Ovary (tissue), 7 donors: ENCODE measurements at regions not wholly inside any gene's neighbourhood (a gene's known extent, or its start where the extent isn't known, plus 50 kb on each side); places are given as distances from the start of the nearest gene placed in this dataset.
"Not testable (repeated sequence)": the region's sequence is repeated elsewhere in the genome, so short reads cannot be mapped to it uniquely, and the experiment has no call there.

Experiments
- DNase-seq, 5 donors: peaks; one replicate each; pipeline ENCODE4 v3.0.0-alpha.2; 2019 to 2020
- H3K27ac ChIP-seq, 2 donors: fragments of 200-600 bp; one replicate each; pipeline versions ENCODE4 v1.5.1 to v1.8.0; 2019 to 2022
- H3K27me3 ChIP-seq: fragments of 200-600 bp; one replicate; pipeline ENCODE4 v1.8.0; 2022
- H3K36me3 ChIP-seq: fragments of 200-600 bp; sonication (generic); one replicate; pipeline ENCODE4 v1.5.1; 2019
- H3K4me1 ChIP-seq: one replicate; pipeline ENCODE4 v1.8.1; 2013; ENCODE audit warnings: mild to moderate bottlenecking, moderate library complexity; ENCODE audit not compliant: insufficient read depth
- H3K4me3 ChIP-seq: fragments of 200-600 bp; sonication (generic); one replicate; pipeline ENCODE4 v1.5.1; 2017
- H3K9me3 ChIP-seq, 2 donors: fragments of 200-600 bp in 1 of 2; sonication (generic) in 1 of 2; one replicate each; pipeline versions ENCODE4 v1.5.1 to v1.8.1; 2013 to 2019; ENCODE audit warnings: mild to moderate bottlenecking in 1 of 2, moderate library complexity in 1 of 2
- CTCF ChIP-seq, 3 donors: fragments of 450-650 bp in 2 of 3; fragments of 200-600 bp in 1 of 3; IDR thresholded peaks; one replicate each; pipeline versions ENCODE4 v1.5.1 to v1.8.0; 2016 to 2022; ENCODE audit warnings: antibody characterized with exemption in 3 of 3, mild to moderate bottlenecking in 1 of 3
- EP300 ChIP-seq: sonication (generic); formaldehyde crosslinking; IDR thresholded peaks from one replicate; pipeline ENCODE4 v1.6.1; 2017; ENCODE audit warnings: antibody characterized with exemption
- POLR2A ChIP-seq: fragments of 450-650 bp; IDR thresholded peaks from one replicate; pipeline ENCODE4 v1.6.1; 2017; ENCODE audit warnings: antibody characterized with exemption, mild to moderate bottlenecking, moderate library complexity
- WGBS, 3 donors: extraction: QIAGEN DNeasy Blood & Tissue Kit in 1 of 3; methylation state at CpG; one replicate each; pipeline versions ENCODE4 v1.1.5 to v1.1.7; 2013 to 2017; 5-methylcytosine and 5-hydroxymethylcytosine counted together
- intact Hi-C, 4 donors: fragments of 100-400 bp; cut with DNase I; formaldehyde crosslinking; loops; one replicate each; pipeline versions ENCODE4 v1.11.0 to v1.15.1; 2022 to 2023
- donor health status: DM: no; HTN: no; CAD: no; lungs with moderate emphysema.
- donor health status: DM: no; HTN: no; CAD: no.
- donor health status: Bipolar disorder and iron deficiency.
- donor health status: DM: no; HTN: no; CAD: no.
- donor health status: DM: yes; HTN: yes; CAD: no.

- H3K4me1 ChIP-seq, result no peaks in the 10 kb centered on the region
- WGBS, 3 donors, result 62 to 90% (median 75%) methylated on average over 1 of the region's 1 CpG
- intact Hi-C loops, result no loop called here
- H3K9me3 ChIP-seq, result no peaks in the 10 kb centered on the region
- no peak for DNase-seq
- no peak overlapping the region for H3K4me3 ChIP-seq
- H3K36me3 ChIP-seq, result no peaks in the 10 kb centered on the region
- H3K27ac ChIP-seq, result no peak overlapping the region
- no peaks in the 10 kb centered on the region for H3K27me3 ChIP-seq
- no peak for TF ChIP-seq EP300
- no peak for TF ChIP-seq CTCF (IDR thresholded peaks at IDR 0.05)
- TF ChIP-seq POLR2A, result no peak
These were observed 191.7 kb upstream of the NDUFV2 start for GRCh38 chr18:8910843-8911242.

- H3K4me1 ChIP-seq, result no peaks in the 10 kb centered on the region
- no peaks in the 10 kb centered on the region for H3K27me3 ChIP-seq
- no peak for DNase-seq
- TF ChIP-seq POLR2A, result no peak
- TF ChIP-seq CTCF (IDR thresholded peaks at IDR 0.05), result no peak
- TF ChIP-seq EP300, result no peak
- H3K27ac ChIP-seq, result no peak overlapping the region
- H3K4me3 ChIP-seq, result no peak overlapping the region
- whole genome bisulfite sequencing, 3 donors, result 91 to 92% (median 92%) methylated on average over 5 of the region's 5 CpGs
- intact Hi-C loops, result no loop called here
- no peaks in the 10 kb centered on the region for H3K9me3 ChIP-seq
- H3K36me3 ChIP-seq, result no peaks in the 10 kb centered on the region
These were observed 190.8 kb upstream of the NDUFV2 start for GRCh38 chr18:8911408-8912340.

- Histone ChIP-seq H3K4me3 (no peak overlapping the region), H3K9me3 (no peaks in the 10 kb centered on the region), H3K36me3 (no peaks in the 10 kb centered on the region), H3K27ac (no peak overlapping the region), H3K27me3 (no peaks in the 10 kb centered on the region), H3K4me1 (no peaks in the 10 kb centered on the region)
- TF ChIP-seq POLR2A (no peak), CTCF (IDR thresholded peaks at IDR 0.05) (no peak), EP300 (no peak)
- DNase-seq, result no peak
- WGBS, 3 donors, result 44 to 50% (median 46%) methylated on average over 17 of the region's 17 CpGs
- intact Hi-C loops, result no loop called here
These were observed 189.9 kb upstream of the NDUFV2 start for GRCh38 chr18:8912348-8913326.

- 88 to 94% (median 92%) methylated on average over 14 of the region's 14 CpGs for WGBS, 3 donors
These were observed 188.7 kb upstream of the NDUFV2 start for GRCh38 chr18:8913606-8914403.

GRCh38 chr18:8914404-8915264 is 187.9 kb upstream of the NDUFV2 start:
- 92 to 98% (median 94%) methylated on average over 4 of the region's 4 CpGs for WGBS, 3 donors
- H3K27ac ChIP-seq, H3K4me3 ChIP-seq, H3K4me1 ChIP-seq, H3K9me3 ChIP-seq, H3K27me3 ChIP-seq, intact Hi-C loops, DNase-seq, H3K36me3 ChIP-seq: not testable (repeated sequence)

More at GRCh38 chr18:8913606-8914403, 188.7 kb upstream of the NDUFV2 start:
- H3K36me3 ChIP-seq, H3K4me1 ChIP-seq, H3K27ac ChIP-seq, intact Hi-C loops, DNase-seq, H3K9me3 ChIP-seq, H3K27me3 ChIP-seq, H3K4me3 ChIP-seq: not testable (repeated sequence)

- H3K4me3 ChIP-seq, H3K9me3 ChIP-seq, H3K4me1 ChIP-seq, H3K27ac ChIP-seq, H3K36me3 ChIP-seq, DNase-seq, H3K27me3 ChIP-seq, intact Hi-C loops: not testable (repeated sequence)
- 89 to 93% (median 93%) methylated on average over 7 of the region's 7 CpGs for WGBS, 3 donors
These were observed 181.4 kb upstream of the NDUFV2 start for GRCh38 chr18:8920856-8921787.
